ENCODE measurements at regions not wholly inside any gene's neighbourhood (a gene's known extent, or its start where the extent isn't known, plus 50 kb on each side); places are given as distances from the start of the nearest gene placed in this dataset.

- no peak for DNase-seq (ENCODE audit: low read depth, low spot score)
- Histone ChIP-seq H3K9ac (ENCODE audit: low read length) (no peak overlapping the region), H3K27ac (ENCODE audit: low read depth, low read length) (no peak overlapping the region), H3K4me1 (ENCODE audit: control insufficient read depth in 1 of 2, insufficient read depth in 2 of 2, low read length in 2 of 2) (no peaks in the 10 kb centered on the region), H2AFZ (ENCODE audit: low read depth, low read length, poor library complexity, severe bottlenecking) (no peak overlapping the region), H3K4me2 (ENCODE audit: low read length) (no peak overlapping the region), H3K9me2 (ENCODE audit: insufficient read depth) (no peaks in the 10 kb centered on the region), H3K79me2 (ENCODE audit: insufficient read depth, low read length) (no peaks in the 10 kb centered on the region), H3K4me3 (replicated peaks in 1 of 2; ENCODE audit: low read depth in 1 of 2, low read length in 2 of 2) (no peak overlapping the region), H3K9me3 (ENCODE audit: control insufficient read depth in 1 of 2, insufficient read depth in 1 of 2, low read depth in 1 of 2, low read length in 2 of 2) (no peaks in the 10 kb centered on the region), H3K27me3 (ENCODE audit: insufficient read depth, low read length) (no peaks in the 10 kb centered on the region), H3K36me3 (ENCODE audit: control insufficient read depth in 1 of 2, insufficient read depth in 2 of 2, low read length in 2 of 2) (no peaks in the 10 kb centered on the region), H4K20me1 (ENCODE audit: insufficient read depth) (no peaks in the 10 kb centered on the region)
- intact Hi-C loops (cut with micrococcal nuclease) = no loop called here
- no TSS peak for BruUV-seq (replicated peaks)
- POLR2A ChIA-PET = no interaction called here
- TF ChIP-seq ZNF274 (IDR thresholded peaks at IDR 0.05; ENCODE audit: low read depth, low read length) = no peak
- TF ChIP-seq, protein P1, sequence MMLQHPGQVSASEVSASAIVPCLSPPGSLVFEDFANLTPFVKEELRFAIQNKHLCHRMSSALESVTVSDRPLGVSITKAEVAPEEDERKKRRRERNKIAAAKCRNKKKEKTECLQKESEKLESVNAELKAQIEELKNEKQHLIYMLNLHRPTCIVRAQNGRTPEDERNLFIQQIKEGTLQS (IDR thresholded peaks at IDR 0.05) = no peak
- CTCF ChIA-PET = no interaction called here
- ATAC-seq = no peak
- RAD21 ChIA-PET (ENCODE audit: low non-redundant PET in 1 of 2, low total read pairs in 2 of 2, uncharacterized antibody in 2 of 2, unreplicated experiment in 2 of 2) = no interaction called here
Observed at GRCh38 chr4:180966312-180966711, 1276.9 kb upstream of the TENM3 start.

GRCh38 chr4:180967936-180968335, 1275.3 kb upstream of the TENM3 start:
- TF ChIP-seq EGR1 (IDR thresholded peaks at IDR 0.05; ENCODE audit: low read depth) (no peak), SIN3A (IDR thresholded peaks at IDR 0.05; ENCODE audit: low read depth) (no peak), POLR2AphosphoS5 (IDR thresholded peaks at IDR 0.05; ENCODE audit: low read depth, low read length) (no peak), ELF1 (IDR thresholded peaks at IDR 0.05; ENCODE audit: borderline replicate concordance, low read depth) (no peak), TCF7L2 (IDR thresholded peaks at IDR 0.05; ENCODE audit: borderline replicate concordance, extremely low read depth, insufficient read depth, insufficient read length) (no peak), POLR2A (IDR thresholded peaks at IDR 0.05; ENCODE audit: borderline replicate concordance, extremely low read depth, insufficient read depth, insufficient read length) (no peak), REST (IDR thresholded peaks at IDR 0.05; ENCODE audit: low read depth) (no peak), SP1 (IDR thresholded peaks at IDR 0.05; ENCODE audit: low read depth) (no peak), EZH2 (IDR thresholded peaks at IDR 0.05) (no peak), RAD21 (IDR thresholded peaks at IDR 0.05; ENCODE audit: low read depth) (no peak), ZFX (IDR thresholded peaks at IDR 0.05) (no peak), CBX3 (IDR thresholded peaks at IDR 0.05; ENCODE audit: low read depth) (no peak), YY1 (IDR thresholded peaks at IDR 0.05; ENCODE audit: extremely low read depth, insufficient replicate concordance, low read depth, low read length) (no peak), CEBPB (IDR thresholded peaks at IDR 0.05; ENCODE audit: low read depth) (no peak), SRF (IDR thresholded peaks at IDR 0.05; ENCODE audit: low read depth) (no peak)
- TF ChIP-seq, protein P2, sequence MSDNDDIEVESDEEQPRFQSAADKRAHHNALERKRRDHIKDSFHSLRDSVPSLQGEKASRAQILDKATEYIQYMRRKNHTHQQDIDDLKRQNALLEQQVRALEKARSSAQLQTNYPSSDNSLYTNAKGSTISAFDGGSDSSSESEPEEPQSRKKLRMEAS (IDR thresholded peaks at IDR 0.05) = no peak
- TF ChIP-seq, protein P1 (IDR thresholded peaks at IDR 0.05) = no peak
- no peaks in the 10 kb centered on the region for H3K79me2 ChIP-seq (ENCODE audit: insufficient read depth, low read length)
- BruUV-seq (replicated peaks) = no TSS peak
- POLR2A ChIA-PET = no interaction called here
- no peak overlapping the region for H2AFZ ChIP-seq (ENCODE audit: low read depth, low read length, poor library complexity, severe bottlenecking)
- intact Hi-C loops (cut with micrococcal nuclease) = no loop called here
- H3K4me1 ChIP-seq (ENCODE audit: control insufficient read depth in 1 of 2, insufficient read depth in 2 of 2, low read length in 2 of 2) = no peaks in the 10 kb centered on the region
- H3K27ac ChIP-seq (ENCODE audit: low read depth, low read length) = no peak overlapping the region
- H3K4me2 ChIP-seq (ENCODE audit: low read length) = no peak overlapping the region
- no peak overlapping the region for H3K9ac ChIP-seq (ENCODE audit: low read length)
- H3K9me3 ChIP-seq (ENCODE audit: control insufficient read depth in 1 of 2, insufficient read depth in 1 of 2, low read depth in 1 of 2, low read length in 2 of 2) = no peaks in the 10 kb centered on the region
- no peaks in the 10 kb centered on the region for H3K9me2 ChIP-seq (ENCODE audit: insufficient read depth)
- H3K27me3 ChIP-seq (ENCODE audit: insufficient read depth, low read length) = no peaks in the 10 kb centered on the region
- no peak for ATAC-seq
- no peak for DNase-seq (ENCODE audit: low read depth, low spot score)
- CTCF ChIA-PET = no interaction called here
- H4K20me1 ChIP-seq (ENCODE audit: insufficient read depth) = no peaks in the 10 kb centered on the region
- no peak overlapping the region for H3K4me3 ChIP-seq (replicated peaks in 1 of 2; ENCODE audit: low read depth in 1 of 2, low read length in 2 of 2)
- RAD21 ChIA-PET (ENCODE audit: low non-redundant PET in 1 of 2, low total read pairs in 2 of 2, uncharacterized antibody in 2 of 2, unreplicated experiment in 2 of 2) = no interaction called here
- H3K36me3 ChIP-seq (ENCODE audit: control insufficient read depth in 1 of 2, insufficient read depth in 2 of 2, low read length in 2 of 2) = no peaks in the 10 kb centered on the region

Data from HCT116 (cell line).